ENCODE measurements at regions not wholly inside any gene's neighbourhood (a gene's known extent, or its start where the extent isn't known, plus 50 kb on each side); places are given as distances from the start of the nearest gene placed in this dataset.

DNA sequence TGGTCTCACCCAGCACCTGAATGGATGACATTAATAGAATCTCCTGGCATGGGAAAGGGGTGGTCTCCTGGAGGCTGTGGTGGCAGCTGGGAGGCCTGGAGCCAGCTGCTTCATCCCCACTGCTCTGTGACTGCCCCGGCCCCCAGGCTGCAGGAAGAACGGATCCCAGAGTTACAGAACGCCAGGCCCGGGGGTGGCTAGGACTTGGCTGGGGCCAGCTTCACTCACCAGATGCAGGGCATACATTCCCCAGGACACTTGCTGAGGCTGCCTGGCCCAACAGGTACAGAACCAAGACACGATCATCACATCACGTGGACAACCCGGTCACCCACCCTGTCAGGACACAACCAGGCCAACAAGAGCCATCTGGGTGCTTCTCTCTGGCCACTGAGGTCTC, 178.6 kb upstream of the SALL3 start:
- Mint-ChIP-seq H3K36me3 (ENCODE audit: low read depth) (no peaks in the 10 kb centered on the region), H3K4me1 (no peaks in the 10 kb centered on the region), H3K27me3 (ENCODE audit: low read depth) (no peaks in the 10 kb centered on the region), H3K9me3 (no peaks in the 10 kb centered on the region), H3K27ac (ENCODE audit: unreplicated experiment) (no peak overlapping the region), H3K4me3 (no peak overlapping the region)
- no peak for TF ChIP-seq CTCF (conservative IDR thresholded peaks at IDR 0.05)
- DNase-seq (ENCODE audit: low read depth, low spot score) = no peak

- H3K27ac Mint-ChIP-seq (ENCODE audit: unreplicated experiment) = no peak overlapping the region
- peaks cover 4% of the 10 kb centered on the region for H3K4me1 Mint-ChIP-seq
- H3K9me3 Mint-ChIP-seq = no peaks in the 10 kb centered on the region
- H3K4me3 Mint-ChIP-seq = no peak overlapping the region
- no peak for TF ChIP-seq CTCF (conservative IDR thresholded peaks at IDR 0.05)
- H3K27me3 Mint-ChIP-seq (ENCODE audit: low read depth) = no peaks in the 10 kb centered on the region
- no peak for DNase-seq (ENCODE audit: low read depth, low spot score)
- no peaks in the 10 kb centered on the region for H3K36me3 Mint-ChIP-seq (ENCODE audit: low read depth)
These were observed 176.5 kb upstream of the SALL3 start for GRCh38 chr18:78803104-78803503.

DNA sequence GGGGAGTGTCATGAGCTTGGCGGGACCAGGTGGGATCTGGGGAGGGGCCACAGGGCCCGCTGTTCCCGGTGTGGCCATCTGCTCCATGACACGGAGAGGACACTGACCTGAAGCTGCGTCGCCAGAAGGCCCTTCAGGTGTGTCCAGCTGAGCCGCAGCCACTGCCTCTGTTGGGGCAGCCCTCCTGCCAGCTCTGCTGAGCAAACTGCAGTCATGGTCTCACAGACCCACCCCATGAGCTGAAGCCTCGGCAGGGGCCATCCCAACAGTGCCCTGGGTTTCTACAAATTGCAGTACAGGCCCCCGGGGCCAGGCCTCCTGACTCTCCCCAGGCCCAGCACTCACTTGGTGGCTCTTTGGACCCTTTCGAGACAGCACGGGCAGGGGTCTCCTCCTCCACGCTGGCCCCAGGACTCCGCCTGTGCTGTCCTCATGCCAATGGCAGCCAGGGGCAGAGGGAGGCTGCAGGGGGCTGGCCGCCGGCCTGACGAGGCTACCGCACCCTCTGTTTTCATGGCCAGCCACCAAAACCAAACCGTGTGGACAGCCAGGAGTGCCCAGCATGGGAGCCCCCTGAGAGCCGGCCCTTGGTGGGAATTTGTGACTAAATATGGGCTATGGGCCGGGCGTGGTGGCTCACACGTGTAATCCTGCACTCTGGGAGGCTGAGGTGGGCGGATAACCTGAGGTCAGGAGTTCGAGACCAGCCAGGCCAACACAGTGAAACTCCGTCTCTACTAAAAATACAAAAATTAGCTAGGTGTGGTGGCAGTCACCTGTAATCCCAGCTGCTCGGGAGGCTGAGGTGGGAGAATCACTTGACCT, 175.2 kb upstream of the SALL3 start:
- H3K9me3 Mint-ChIP-seq = no peaks in the 10 kb centered on the region
- H3K27me3 Mint-ChIP-seq (ENCODE audit: low read depth) = no peaks in the 10 kb centered on the region
- no peak overlapping the region for H3K4me3 Mint-ChIP-seq
- peaks cover 4% of the 10 kb centered on the region for H3K4me1 Mint-ChIP-seq
- no peak for DNase-seq (ENCODE audit: low read depth, low spot score)
- no peak for TF ChIP-seq CTCF (conservative IDR thresholded peaks at IDR 0.05)
- H3K27ac Mint-ChIP-seq (ENCODE audit: unreplicated experiment) = no peak overlapping the region
- no peaks in the 10 kb centered on the region for H3K36me3 Mint-ChIP-seq (ENCODE audit: low read depth)

- DNase-seq (ENCODE audit: low read depth, low spot score) = no peak
- TF ChIP-seq CTCF (conservative IDR thresholded peaks at IDR 0.05) = no peak
- Mint-ChIP-seq H3K27ac (ENCODE audit: unreplicated experiment) (no peak overlapping the region), H3K36me3 (ENCODE audit: low read depth) (no peaks in the 10 kb centered on the region), H3K4me3 (no peak overlapping the region), H3K4me1 (peaks cover 4% of the 10 kb centered on the region), H3K27me3 (ENCODE audit: low read depth) (no peaks in the 10 kb centered on the region), H3K9me3 (peaks cover 3% of the 10 kb centered on the region)
These were observed 173.8 kb upstream of the SALL3 start for GRCh38 chr18:78805840-78806239.

DNA sequence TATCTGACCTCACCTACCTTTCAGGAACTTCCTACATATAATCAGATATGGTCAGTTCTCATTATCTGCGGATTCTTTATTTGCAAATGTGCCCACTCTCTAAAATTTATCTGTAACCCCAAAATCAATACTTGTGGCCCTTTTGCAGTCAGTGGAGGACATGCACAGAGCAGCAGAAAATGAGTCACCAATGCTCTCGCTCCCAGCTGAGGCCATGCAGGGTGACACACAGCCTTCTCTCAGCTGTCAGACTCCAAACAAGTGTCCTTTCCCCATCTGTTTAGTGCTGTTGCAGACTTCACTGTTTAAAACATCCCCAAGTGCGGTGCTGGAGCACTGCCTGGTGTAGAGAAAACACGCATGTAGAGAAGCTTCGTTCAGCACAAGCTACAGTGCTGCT, 171.9 kb upstream of the SALL3 start:
- no peak for TF ChIP-seq CTCF (conservative IDR thresholded peaks at IDR 0.05)
- H3K36me3 Mint-ChIP-seq (ENCODE audit: low read depth) = no peaks in the 10 kb centered on the region
- H3K4me3 Mint-ChIP-seq = no peak overlapping the region
- H3K27me3 Mint-ChIP-seq (ENCODE audit: low read depth) = peaks cover 2% of the 10 kb centered on the region
- peaks cover 3% of the 10 kb centered on the region for H3K9me3 Mint-ChIP-seq
- peaks cover 8% of the 10 kb centered on the region for H3K4me1 Mint-ChIP-seq
- no peak overlapping the region for H3K27ac Mint-ChIP-seq (ENCODE audit: unreplicated experiment)
- no peak for DNase-seq (ENCODE audit: low read depth, low spot score)

All from neural crest cell (in vitro differentiated cells).